HG03575 (cell line): ENCODE measurements at regions not wholly inside any gene's neighbourhood (a gene's known extent, or its start where the extent isn't known, plus 50 kb on each side); places are given as distances from the start of the nearest gene placed in this dataset.
"Not testable (repeated sequence)": the region's sequence is repeated elsewhere in the genome, so short reads cannot be mapped to it uniquely, and the experiment has no call there.

Experiments used
- ATAC-seq: cut with Tn5 transposase; IDR thresholded peaks from one replicate; pipeline ENCODE4 v1.9.1; 2021; ENCODE audit not compliant: unreplicated experiment, insufficient number of reproducible peaks, low FRiP score; ENCODE audit errors: extremely low read depth

GRCh38 chr6:86681140-86681539, 256.2 kb upstream of the HTR1E start:
- ATAC-seq: not testable (repeated sequence)

DNA sequence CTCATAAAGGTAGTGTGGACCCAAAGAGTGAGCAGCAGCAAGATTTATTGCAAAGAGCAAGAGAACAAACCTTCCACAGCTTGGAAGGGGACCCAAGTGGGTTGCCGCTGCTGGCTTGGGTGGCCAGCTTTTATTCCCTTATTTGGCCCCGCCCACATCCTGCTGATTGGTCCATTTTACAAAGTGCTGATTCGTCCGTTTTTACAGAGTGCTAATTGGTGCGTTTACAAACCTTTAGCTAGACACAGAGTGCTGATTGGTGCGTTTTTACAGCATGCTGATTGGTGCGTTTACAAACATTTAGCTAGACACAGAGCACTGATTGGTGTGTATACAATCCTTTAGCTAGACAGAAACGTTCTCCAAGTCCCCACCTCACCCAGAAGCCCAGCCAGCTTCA, 265.2 kb upstream of the HTR1E start:
- ATAC-seq: not testable (repeated sequence)

GRCh38 chr6:86657192-86657591, 280.1 kb upstream of the HTR1E start:
- ATAC-seq: no peak

DNA sequence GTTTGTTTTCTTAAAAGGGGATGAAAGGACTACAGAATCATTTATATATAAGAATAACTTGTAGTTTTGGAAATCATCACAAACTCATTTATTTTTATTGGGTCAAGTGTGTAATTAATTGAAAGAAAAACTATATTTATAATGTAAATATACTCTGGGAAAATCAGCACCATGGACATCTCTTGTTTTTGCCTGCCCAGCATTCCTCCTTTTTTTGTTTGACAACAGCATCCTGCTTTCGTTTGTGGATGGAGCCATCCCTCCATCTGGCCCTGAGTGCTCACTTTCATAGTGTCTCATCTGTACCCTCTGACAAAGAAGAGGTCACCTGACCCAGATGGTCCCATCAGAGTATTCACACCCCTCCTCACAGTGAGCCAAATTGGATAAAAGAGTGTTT, 308.2 kb upstream of the HTR1E start:
- no peak for ATAC-seq

DNA sequence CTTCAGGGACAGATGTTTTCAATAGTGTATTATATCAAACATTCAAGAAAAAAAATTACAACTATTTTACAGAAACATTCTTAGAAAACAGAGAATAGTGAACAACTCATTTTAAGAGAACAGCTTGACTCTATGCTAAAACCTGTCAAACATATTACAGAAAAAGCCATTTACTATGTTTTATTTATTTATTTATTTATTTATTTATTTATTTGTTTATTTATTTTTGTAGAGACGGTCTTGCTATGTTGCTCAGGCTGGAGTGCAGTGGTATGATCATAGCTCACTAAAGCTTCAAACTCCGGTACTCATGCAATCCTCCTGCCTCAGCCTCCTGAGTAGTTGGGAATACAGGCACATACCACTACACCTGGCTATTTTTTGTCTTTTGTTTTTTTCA, 317.9 kb upstream of the HTR1E start:
- no peak for ATAC-seq

DNA sequence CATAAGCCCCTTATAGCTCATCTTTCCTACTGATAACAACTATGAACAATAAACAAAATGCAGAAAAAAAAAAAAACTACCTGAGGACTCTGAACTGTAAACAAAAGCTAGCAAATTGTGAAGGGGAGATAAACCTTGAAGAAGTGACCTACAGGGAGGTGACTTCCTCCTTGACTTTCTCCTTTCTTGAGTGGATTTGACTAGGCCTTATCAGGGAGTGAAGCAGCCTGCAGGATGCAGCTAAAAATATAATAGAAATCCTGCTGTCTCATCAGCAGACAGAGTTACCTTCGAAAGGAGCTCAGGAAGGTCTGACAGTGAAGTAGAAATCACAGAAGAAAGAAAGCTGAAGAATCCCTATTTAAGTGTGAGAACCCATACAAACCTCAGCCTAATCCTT, 322.0 kb upstream of the HTR1E start:
- no peak for ATAC-seq

GRCh38 chr6:86609549-86610388, 327.6 kb upstream of the HTR1E start:
- no peak for ATAC-seq

DNA sequence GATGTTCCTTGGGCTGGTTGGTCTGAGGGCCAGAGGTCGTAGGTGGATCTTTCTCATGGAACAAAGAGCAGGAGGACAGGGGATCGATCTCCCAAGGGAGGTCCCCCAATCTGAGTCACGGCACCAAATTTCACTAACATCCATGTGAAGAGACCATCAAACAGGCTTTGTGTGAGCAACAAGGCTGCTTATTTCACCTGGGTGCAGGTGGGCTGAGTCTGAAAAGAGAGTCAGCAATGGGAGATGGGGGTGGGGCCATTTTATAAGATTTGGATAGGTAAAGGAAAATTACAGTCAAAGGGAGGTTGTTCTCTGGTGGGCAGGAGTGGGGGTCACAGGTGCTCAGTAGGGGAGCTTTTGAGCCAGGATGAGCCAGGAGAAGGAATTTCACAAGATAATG, 334.0 kb upstream of the HTR1E start:
- not testable (repeated sequence) for ATAC-seq

DNA sequence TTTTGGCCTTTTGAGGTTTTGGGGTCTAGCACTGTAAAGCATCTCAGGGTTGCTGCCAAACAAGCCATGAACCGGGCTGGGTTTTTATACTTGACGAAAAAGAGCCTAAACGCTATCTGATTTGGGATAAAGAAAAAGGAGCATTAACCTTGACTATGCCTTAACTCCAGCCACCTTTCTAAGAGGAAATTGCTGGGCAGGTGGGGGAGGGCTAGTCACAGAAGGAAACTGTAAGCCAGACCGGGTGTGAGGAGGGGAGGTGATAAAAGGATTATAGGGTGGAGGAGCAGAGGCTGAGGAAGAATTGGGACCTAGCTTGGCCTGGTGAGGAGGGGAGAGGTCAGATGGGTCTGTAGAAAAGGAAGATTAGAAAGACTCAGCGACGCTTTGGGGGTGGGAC, 335.2 kb upstream of the HTR1E start:
- ATAC-seq: not testable (repeated sequence)

- not testable (repeated sequence) for ATAC-seq
Observed at GRCh38 chr6:86598969-86599368, 338.4 kb upstream of the HTR1E start.

- ATAC-seq: no peak
Observed at GRCh38 chr6:86595641-86596040, 341.7 kb upstream of the HTR1E start.

- no peak for ATAC-seq
Observed at GRCh38 chr6:86586195-86586594, 351.1 kb upstream of the HTR1E start.

GRCh38 chr6:86581833-86582232, 355.5 kb upstream of the HTR1E start:
- ATAC-seq: no peak

DNA sequence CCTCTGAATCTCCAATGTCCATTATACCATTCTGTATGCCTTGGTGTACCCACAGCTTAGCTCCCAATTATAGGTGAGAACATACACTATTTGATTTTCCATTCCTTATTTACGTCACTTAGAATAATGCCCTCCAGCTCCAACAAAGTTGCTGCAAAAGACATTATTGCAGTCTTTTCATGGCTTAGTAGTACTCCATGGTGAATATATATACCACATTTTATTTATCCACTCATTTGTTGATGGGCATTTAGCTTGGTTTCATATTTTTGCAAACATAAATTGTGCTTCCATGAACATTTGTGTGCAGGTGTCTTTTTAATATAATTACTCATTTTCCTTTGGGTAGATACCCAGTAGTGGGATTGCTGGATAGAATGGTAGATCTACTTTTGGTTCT, 374.1 kb upstream of the HTR1E start:
- no peak for ATAC-seq

GRCh38 chr6:86558318-86558717, 379.0 kb upstream of the HTR1E start:
- no peak for ATAC-seq

DNA sequence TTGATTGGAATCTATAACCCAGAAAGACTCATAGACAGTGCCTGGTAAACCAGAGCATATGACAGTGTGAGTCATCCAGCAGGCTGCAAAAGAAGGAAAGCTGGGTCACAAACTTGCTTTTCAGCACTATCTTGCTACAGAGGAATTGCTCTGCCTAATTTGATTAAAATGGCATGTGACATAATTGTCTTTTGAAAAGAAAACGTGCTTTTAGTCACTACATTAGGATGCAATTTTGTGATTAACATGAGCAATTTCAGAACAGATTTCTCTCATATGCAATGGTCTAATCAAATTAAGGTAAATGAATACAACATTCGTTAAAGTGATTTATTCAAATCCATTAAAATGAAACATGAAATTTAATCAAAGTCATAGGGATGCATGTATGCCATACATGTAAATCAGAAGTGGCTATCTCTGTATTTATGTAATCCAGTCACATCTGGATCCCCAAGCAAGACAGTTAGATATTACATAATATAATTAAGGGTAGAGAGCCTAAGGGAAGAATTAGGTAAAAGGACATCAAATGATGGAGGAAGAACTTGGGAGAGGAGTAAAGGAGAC, 400.0 kb upstream of the HTR1E start:
- no peak for ATAC-seq

DNA sequence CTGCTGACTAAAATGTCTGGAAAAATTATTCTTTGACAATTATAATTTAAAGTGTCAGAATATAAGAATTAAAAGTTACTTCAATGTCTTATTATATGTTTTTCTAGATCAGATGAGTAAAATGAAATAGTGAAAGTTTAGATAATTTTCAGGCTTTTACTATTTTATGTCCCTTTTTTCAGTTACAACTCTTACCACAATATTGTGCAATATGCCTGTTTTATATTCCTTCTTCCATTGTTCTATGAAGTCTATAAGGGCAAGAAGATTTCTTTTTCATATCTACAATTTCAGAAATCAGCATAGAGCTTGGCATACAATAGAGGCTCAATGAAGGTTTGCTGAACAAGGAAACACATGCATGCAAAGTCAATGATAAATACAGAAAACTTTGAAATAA, 401.2 kb upstream of the HTR1E start:
- ATAC-seq: no peak

- no peak for ATAC-seq
Observed at GRCh38 chr6:86535100-86535499, 402.2 kb upstream of the HTR1E start.

- no peak for ATAC-seq
Observed at GRCh38 chr6:86529635-86530034, 407.7 kb upstream of the HTR1E start.

GRCh38 chr6:86526238-86526637, 411.1 kb upstream of the HTR1E start:
- ATAC-seq: no peak

- ATAC-seq: no peak
Observed at GRCh38 chr6:86516087-86516486, 421.2 kb upstream of the HTR1E start.
